HepG2 (cell line): ENCODE measurements at regions not wholly inside any gene's neighbourhood (a gene's known extent, or its start where the extent isn't known, plus 50 kb on each side); places are given as distances from the start of the nearest gene placed in this dataset.

Source experiments
- ATAC-seq: fragments of 200-7000 bp; cut with Tn5 transposase; 3 replicates; pipeline ENCODE4 v1.9.1; 2020; ENCODE audit warnings: mild to moderate bottlenecking, moderate library complexity
- BruUV-seq: library from RNA; stranded (reverse); fragments of 400-500 nt; replicated peaks from 2 replicates; lab custom pipeline; 2021; lab: Mats Ljungman, UMichigan
- CTCF ChIA-PET: fragments of 300-600 bp; formaldehyde crosslinking; extraction: SDS; loops from one replicate; lab custom pipeline; 2021; ENCODE audit warnings: low total read pairs, inconsistent platforms, low intra/inter-chr PET ratio; lab: Yijun Ruan, JAX
- POLR2A ChIA-PET: fragments of 350-600 bp; sonication (Branson Sonifier 250); formaldehyde crosslinking; loops from one replicate; lab custom pipeline; 2020; ENCODE audit warnings: antibody characterized with exemption, inconsistent platforms; lab: Yijun Ruan, JAX
- DNase-seq: peaks from one replicate; pipeline ENCODE4 v3.0.0-alpha.2; 2015; ENCODE audit warnings: low spot score
- FAIRE-seq: peaks from 3 replicates; lab custom pipeline; 2011; peaks lifted over from hg19 to GRCh38; lab: Jason Lieb, UNC
- H2AFZ ChIP-seq: one replicate; pipeline ENCODE4 v1.6.1; 2011; ENCODE audit warnings: low read length, inconsistent platforms
- H3K27ac ChIP-seq: fragments of 300-600 bp; 3 replicates; pipeline ENCODE4 v1.8.0; 2011; ENCODE audit warnings: mixed run types, mild to moderate bottlenecking, mixed read lengths, low read length, inconsistent platforms; ENCODE audit not compliant: insufficient read depth; ENCODE audit errors: extremely low read length
- H3K27me3 ChIP-seq, 2 experiments: fragments of 200-600 bp in 1 of 2; 2 replicates in 1 of 2; 3 replicates in 1 of 2; pipeline versions ENCODE4 v1.6.0 to v1.8.0; 2011; ENCODE audit warnings: low read length in 2 of 2, mild to moderate bottlenecking in 2 of 2, moderate library complexity in 2 of 2, inconsistent platforms in 1 of 2; ENCODE audit not compliant: insufficient read depth in 2 of 2, control insufficient read depth in 1 of 2
- H3K36me3 ChIP-seq, 2 experiments: fragments of 200-600 bp in 1 of 2; replicated peaks in 1 of 2; 2 replicates in 1 of 2; 3 replicates in 1 of 2; pipeline versions ENCODE4 v1.5.1 to v1.8.0; 2011; ENCODE audit warnings: low read length in 2 of 2, inconsistent platforms in 1 of 2; ENCODE audit not compliant: insufficient read depth in 2 of 2, control insufficient read depth in 1 of 2
- H3K4me1 ChIP-seq: 2 replicates; pipeline ENCODE4 v1.5.1; 2012; ENCODE audit warnings: low read length, inconsistent platforms; ENCODE audit not compliant: insufficient read depth
- H3K4me2 ChIP-seq: 2 replicates; pipeline ENCODE4 v1.6.0; 2011; ENCODE audit warnings: low read depth, low read length, inconsistent platforms
- H3K4me3 ChIP-seq, 3 experiments: fragments of 200-600 bp in 1 of 3; sonication (generic), shearing (Covaris generic) in 1 of 3; replicated peaks in 1 of 3; 2 replicates each; pipeline ENCODE4 v1.5.1; 2011 to 2016; ENCODE audit warnings: low read length in 3 of 3, inconsistent platforms in 2 of 3, low read depth in 2 of 3, mild to moderate bottlenecking in 2 of 3, control low read depth in 1 of 3, mixed read lengths in 1 of 3; ENCODE audit not compliant: insufficient read depth in 1 of 3
- H3K79me2 ChIP-seq: one replicate; pipeline ENCODE4 v1.6.1; 2011; ENCODE audit warnings: low read length, inconsistent platforms; ENCODE audit not compliant: insufficient read depth
- H3K9ac ChIP-seq: 2 replicates; pipeline ENCODE4 v1.6.0; 2011; ENCODE audit warnings: mild to moderate bottlenecking, low read depth, low read length, inconsistent platforms; ENCODE audit not compliant: insufficient read depth
- H3K9me3 ChIP-seq: 2 replicates; pipeline ENCODE4 v1.5.1; 2012; ENCODE audit warnings: mild to moderate bottlenecking, low read length
- H4K20me1 ChIP-seq: 2 replicates; pipeline ENCODE4 v1.6.0; 2011; ENCODE audit warnings: inconsistent platforms, mild to moderate bottlenecking, low read length, moderate library complexity; ENCODE audit not compliant: insufficient read depth
- CREBL2 ChIP-seq: sonication (generic); formaldehyde crosslinking; IDR thresholded peaks from 2 replicates; pipeline ENCODE4 v1.8.1; 2023; ENCODE audit warnings: missing genetic modification reagents, mild to moderate bottlenecking, borderline replicate concordance
- FOXO1 ChIP-seq: sonication (generic); formaldehyde crosslinking; IDR thresholded peaks from 2 replicates; pipeline ENCODE4 v1.4.0; 2020; ENCODE audit warnings: missing genetic modification reagents
- NONO ChIP-seq, 2 experiments: fragments of 450-650 bp in 1 of 2; sonication (generic) in 1 of 2; formaldehyde crosslinking in 1 of 2; IDR thresholded peaks in 1 of 2; conservative IDR thresholded peaks in 1 of 2; 2 replicates each; pipeline versions ENCODE4 v1.6.1 to v1.8.0; 2017 to 2022; ENCODE audit warnings: mild to moderate bottlenecking in 1 of 2, missing genetic modification reagents in 1 of 2, moderate library complexity in 1 of 2
- RARG ChIP-seq: sonication (generic); formaldehyde crosslinking; IDR thresholded peaks from 2 replicates; pipeline ENCODE4 v1.4.0; 2020; ENCODE audit warnings: low read depth, mild to moderate bottlenecking, missing genetic modification reagents
- RERE ChIP-seq: IDR thresholded peaks from 2 replicates; pipeline ENCODE4 v1.6.1; 2016; ENCODE audit warnings: low read depth, missing genetic modification reagents, missing compliant biosample characterization
- SP4 ChIP-seq: sonication (generic); formaldehyde crosslinking; IDR thresholded peaks from 2 replicates; pipeline ENCODE4 v1.8.1; 2023; ENCODE audit warnings: mild to moderate bottlenecking, missing genetic modification reagents
- ZBTB21 ChIP-seq: sonication (generic); formaldehyde crosslinking; IDR thresholded peaks from 2 replicates; pipeline ENCODE4 v1.4.0; 2020; ENCODE audit warnings: missing genetic modification reagents
- ZNF781 ChIP-seq: sonication (generic); formaldehyde crosslinking; IDR thresholded peaks from 2 replicates; pipeline ENCODE4 v1.5.1; 2020; ENCODE audit warnings: borderline replicate concordance, mild to moderate bottlenecking, missing genetic modification reagents; ENCODE audit errors: not compliant biosample characterization
- ZNF782 ChIP-seq: sonication (generic); formaldehyde crosslinking; IDR thresholded peaks from 2 replicates; pipeline ENCODE4 v1.4.0; 2020; ENCODE audit warnings: missing genetic modification reagents, mild to moderate bottlenecking, borderline replicate concordance
- WGBS: methylation state at CpG from one replicate; pipeline ENCODE4 v1.1.6; 2017; ENCODE audit warnings: low lambda C conversion rate; 5-methylcytosine and 5-hydroxymethylcytosine counted together
- in situ Hi-C: cut with HindIII; loops from 2 replicates; pipeline ENCODE4 v1.10.0; 2017; ENCODE audit warnings: low pct_unique_long_range_greater_than_20kb; ENCODE audit not compliant: extremely low pct_ligation_motif_present
- intact Hi-C: fragments of 100-400 bp; cut with micrococcal nuclease; formaldehyde crosslinking; loops from one replicate; pipeline ENCODE4 v1.10.0; 2022; ENCODE audit not compliant: unreplicated experiment

GRCh38 chr7:70953796-70954195 is 178.1 kb upstream of the GALNT17 start:
- no peaks in the 10 kb centered on the region for H4K20me1 ChIP-seq
- no peak overlapping the region for H2AFZ ChIP-seq
- no peak overlapping the region for H3K9ac ChIP-seq
- no TSS peak for BruUV-seq
- H3K27ac ChIP-seq: no peak overlapping the region
- FAIRE-seq (no peak), DNase-seq (no peak), ATAC-seq (no peak)
- CTCF ChIA-PET: no interaction called here
- 19% methylated on average over 6 of the region's 6 CpGs for WGBS
- no peaks in the 10 kb centered on the region for H3K4me1 ChIP-seq
- H3K36me3 ChIP-seq: no peaks in the 10 kb centered on the region
- H3K79me2 ChIP-seq: no peaks in the 10 kb centered on the region
- no peak overlapping the region for H3K4me3 ChIP-seq
- peaks cover 24% of the 10 kb centered on the region; the same call in 1 of the 2 replicates for H3K9me3 ChIP-seq
- H3K27me3 ChIP-seq: no peaks in the 10 kb centered on the region
- intact Hi-C loops: no loop called here
- in situ Hi-C loops: no loop called here
- no peak for TF ChIP-seq NONO (IDR thresholded peaks at IDR 0.05)
- TF ChIP-seq NONO (CRISPR knock-in tag; conservative IDR thresholded peaks at IDR 0.05): no peak
- no peak for TF ChIP-seq ZNF781 (CRISPR knock-in tag)
- no peak for TF ChIP-seq FOXO1 (CRISPR knock-in tag)
- no peak for TF ChIP-seq ZBTB21
- TF ChIP-seq RERE: no peak
- TF ChIP-seq ZNF782 (CRISPR knock-in tag): no peak
- no peak for TF ChIP-seq SP4 (CRISPR knock-in tag)
- no peak for TF ChIP-seq CREBL2
- TF ChIP-seq RARG (CRISPR knock-in tag): no peak
- TF ChIP-seq, all 625 proteins: peak for 0
- POLR2A ChIA-PET: no interaction called here
- no peak overlapping the region for H3K4me2 ChIP-seq
